Lower lobe of right lung (tissue), 2 donors: ENCODE measurements at regions not wholly inside any gene's neighbourhood (a gene's known extent, or its start where the extent isn't known, plus 50 kb on each side); places are given as distances from the start of the nearest gene placed in this dataset.

Experiments used
- ATAC-seq, 2 donors: fragments of 200-7000 bp; cut with Tn5 transposase; one replicate each; pipeline ENCODE4 v1.9.1; 2020 to 2022; ENCODE audit warnings: mild to moderate bottlenecking in 2 of 2, moderate library complexity in 2 of 2
- DNase-seq: peaks from one replicate; pipeline ENCODE4 v3.0.0-alpha.2; 2020
- H3K27ac ChIP-seq: fragments of 200-600 bp; one replicate; pipeline ENCODE4 v1.8.0; 2022
- H3K27me3 ChIP-seq: fragments of 200-600 bp; one replicate; pipeline ENCODE4 v1.8.0; 2022; ENCODE audit warnings: low read depth
- H3K36me3 ChIP-seq: fragments of 200-600 bp; one replicate; pipeline ENCODE4 v1.8.0; 2022; ENCODE audit warnings: mild to moderate bottlenecking
- H3K4me1 ChIP-seq: fragments of 200-600 bp; one replicate; pipeline ENCODE4 v1.8.0; 2022
- H3K4me3 ChIP-seq: fragments of 200-600 bp; one replicate; pipeline ENCODE4 v1.8.0; 2022; ENCODE audit warnings: mild to moderate bottlenecking
- H3K9me3 ChIP-seq: fragments of 200-600 bp; one replicate; pipeline ENCODE4 v1.8.0; 2022
- CTCF ChIP-seq: fragments of 200-600 bp; IDR thresholded peaks from one replicate; pipeline ENCODE4 v1.8.0; 2022; ENCODE audit warnings: antibody characterized with exemption, mild to moderate bottlenecking
- intact Hi-C: fragments of 100-400 bp; cut with DNase I; formaldehyde crosslinking; loops from one replicate; pipeline ENCODE4 v1.11.0; 2022
- donor health status: DM: no; HTN: yes; CAD: no; lungs with severe emphysema.

- H3K4me3 ChIP-seq: no peak overlapping the region
- no peak for DNase-seq
- intact Hi-C loops: no loop called here
- no peaks in the 10 kb centered on the region for H3K9me3 ChIP-seq
- peak overlapping the region; percentile 53 for H3K27ac ChIP-seq
- no peaks in the 10 kb centered on the region for H3K36me3 ChIP-seq
- H3K27me3 ChIP-seq: no peaks in the 10 kb centered on the region
- no peak for ATAC-seq
- H3K4me1 ChIP-seq: peaks cover 23% of the 10 kb centered on the region
- TF ChIP-seq CTCF: no peak
Measured at GRCh38 chr15:66908744-66909095, 156.7 kb upstream of the SMAD3 start.

- Histone ChIP-seq H3K36me3 (no peaks in the 10 kb centered on the region), H3K27me3 (no peaks in the 10 kb centered on the region), H3K27ac (no peak overlapping the region), H3K4me1 (peaks cover 18% of the 10 kb centered on the region), H3K9me3 (no peaks in the 10 kb centered on the region), H3K4me3 (no peak overlapping the region)
- no peak for TF ChIP-seq CTCF
- ATAC-seq (no peak), DNase-seq (no peak)
- intact Hi-C loops: no loop called here
Measured at GRCh38 chr15:66909381-66909890, 156.0 kb upstream of the SMAD3 start.

GRCh38 chr15:66911131-66911700 is 154.2 kb upstream of the SMAD3 start:
- Histone ChIP-seq H3K27ac (no peak overlapping the region), H3K36me3 (no peaks in the 10 kb centered on the region), H3K4me1 (peaks cover 18% of the 10 kb centered on the region), H3K4me3 (no peak overlapping the region), H3K9me3 (no peaks in the 10 kb centered on the region), H3K27me3 (no peaks in the 10 kb centered on the region)
- DNase-seq (no peak), ATAC-seq (no peak)
- intact Hi-C loops: no loop called here
- TF ChIP-seq CTCF: no peak

GRCh38 chr15:66912001-66912400 is 153.4 kb upstream of the SMAD3 start:
- no peaks in the 10 kb centered on the region for H3K27me3 ChIP-seq
- intact Hi-C loops: no loop called here
- ATAC-seq: no peak
- H3K27ac ChIP-seq: no peak overlapping the region
- no peak for TF ChIP-seq CTCF
- peaks cover 18% of the 10 kb centered on the region for H3K4me1 ChIP-seq
- no peak for DNase-seq
- no peak overlapping the region for H3K4me3 ChIP-seq
- H3K9me3 ChIP-seq: no peaks in the 10 kb centered on the region
- no peaks in the 10 kb centered on the region for H3K36me3 ChIP-seq

- DNase-seq (no peak), ATAC-seq (no peak)
- intact Hi-C loops: no loop called here
Measured at GRCh38 chr15:66912441-66912840, 153.0 kb upstream of the SMAD3 start.

More at GRCh38 chr15:66912441-66912840, 153.0 kb upstream of the SMAD3 start:
- no peak overlapping the region for H3K4me3 ChIP-seq
- no peak for TF ChIP-seq CTCF
- H3K9me3 ChIP-seq: no peaks in the 10 kb centered on the region
- H3K36me3 ChIP-seq: no peaks in the 10 kb centered on the region
- no peaks in the 10 kb centered on the region for H3K27me3 ChIP-seq
- H3K4me1 ChIP-seq: peaks cover 16% of the 10 kb centered on the region
- no peak overlapping the region for H3K27ac ChIP-seq
